Urinary bladder (tissue), 3 donors: ENCODE measurements at regions not wholly inside any gene's neighbourhood (a gene's known extent, or its start where the extent isn't known, plus 50 kb on each side); places are given as distances from the start of the nearest gene placed in this dataset.

Experiments
- DNase-seq: peaks from one replicate; pipeline ENCODE4 v3.0.0-alpha.2; 2015; ENCODE audit errors: extremely low spot score
- H3K27ac ChIP-seq: one replicate; pipeline ENCODE4 v1.5.1; 2013; ENCODE audit warnings: low read depth, mild to moderate bottlenecking, moderate library complexity
- H3K36me3 ChIP-seq: one replicate; pipeline ENCODE4 v1.6.1; 2013; ENCODE audit warnings: mild to moderate bottlenecking, moderate library complexity; ENCODE audit not compliant: insufficient read depth
- H3K4me1 ChIP-seq: one replicate; pipeline ENCODE4 v1.6.1; 2013; ENCODE audit warnings: mild to moderate bottlenecking, moderate library complexity; ENCODE audit not compliant: insufficient read depth
- H3K4me3 ChIP-seq: one replicate; pipeline ENCODE4 v1.5.1; 2013; ENCODE audit warnings: low read depth, low read length
- WGBS: extraction: QIAGEN DNeasy Blood & Tissue Kit; methylation state at CpG from one replicate; pipeline ENCODE4 v1.1.7; 2013; 5-methylcytosine and 5-hydroxymethylcytosine counted together
- donor health status: healthy with polysubstance abuse.
- donor health status: healthy.

GRCh38 chrX:44096666-44097065 lies 123.5 kb upstream of the NDP start:
- no peaks in the 10 kb centered on the region for H3K4me1 ChIP-seq
- H3K36me3 ChIP-seq = no peaks in the 10 kb centered on the region
- DNase-seq = no peak
- H3K4me3 ChIP-seq = no peak overlapping the region
- WGBS = 100% methylated on average over 1 of the region's 1 CpG
- H3K27ac ChIP-seq = no peak overlapping the region

DNA sequence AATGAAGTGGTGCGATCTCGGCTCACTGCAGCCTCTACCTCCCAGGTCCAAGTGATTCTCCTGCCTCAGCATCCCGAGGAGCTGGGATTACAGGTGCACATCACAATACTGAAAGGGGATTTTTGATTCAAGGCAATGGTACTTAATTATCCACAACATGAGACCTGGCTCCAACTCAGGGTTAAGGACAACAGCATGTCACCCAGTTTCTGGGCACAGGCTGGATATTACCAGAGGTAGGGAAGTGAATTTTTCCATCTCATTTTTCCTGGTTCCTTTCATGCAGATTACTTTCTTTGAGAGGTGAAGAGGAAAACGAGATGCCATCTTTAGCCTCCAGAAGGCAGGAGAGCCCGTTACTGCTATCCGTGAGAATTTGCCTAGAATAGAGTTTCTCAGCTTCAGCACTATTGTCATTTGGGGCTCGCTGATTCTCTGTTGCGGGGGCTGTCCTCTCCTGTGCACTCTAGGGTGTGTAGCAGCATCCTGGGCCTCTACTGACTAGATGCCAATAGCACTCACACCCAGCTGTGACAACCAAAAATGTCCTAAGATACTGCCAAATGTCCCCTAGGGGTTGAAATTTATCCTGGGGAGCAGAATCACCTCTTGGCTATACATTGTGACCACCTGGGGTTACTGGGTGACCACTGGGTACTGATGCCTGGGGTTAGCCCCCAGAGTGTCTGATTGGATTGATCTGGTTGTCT lies 121.8 kb upstream of the NDP start:
- no peak overlapping the region for H3K4me3 ChIP-seq
- no peaks in the 10 kb centered on the region for H3K4me1 ChIP-seq
- DNase-seq = no peak
- 94% methylated on average over 8 of the region's 8 CpGs for WGBS
- H3K36me3 ChIP-seq = no peaks in the 10 kb centered on the region
- no peak overlapping the region for H3K27ac ChIP-seq

DNA sequence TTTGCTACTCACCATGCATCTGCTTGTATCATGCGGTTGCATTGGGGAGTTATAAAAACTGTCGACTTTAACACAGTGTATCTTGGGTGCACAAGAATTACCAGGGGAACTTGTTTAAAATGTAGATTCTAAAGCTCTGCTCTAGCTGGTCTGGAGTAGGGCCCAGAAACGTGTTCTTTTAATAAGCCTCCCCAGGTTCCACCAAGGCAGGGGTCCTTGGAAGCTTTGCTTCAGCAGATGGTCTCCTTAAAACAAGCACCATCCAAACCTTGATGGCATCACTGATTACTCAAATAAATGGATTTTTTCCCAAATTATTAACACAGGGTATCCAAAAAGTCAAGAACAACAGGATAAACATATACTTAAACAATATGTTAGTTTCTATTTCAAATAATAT lies 120.2 kb upstream of the NDP start:
- H3K27ac ChIP-seq = no peak overlapping the region
- no peaks in the 10 kb centered on the region for H3K36me3 ChIP-seq
- no peaks in the 10 kb centered on the region for H3K4me1 ChIP-seq
- no peak for DNase-seq
- 77% methylated on average over 3 of the region's 3 CpGs for WGBS
- H3K4me3 ChIP-seq = no peak overlapping the region

DNA sequence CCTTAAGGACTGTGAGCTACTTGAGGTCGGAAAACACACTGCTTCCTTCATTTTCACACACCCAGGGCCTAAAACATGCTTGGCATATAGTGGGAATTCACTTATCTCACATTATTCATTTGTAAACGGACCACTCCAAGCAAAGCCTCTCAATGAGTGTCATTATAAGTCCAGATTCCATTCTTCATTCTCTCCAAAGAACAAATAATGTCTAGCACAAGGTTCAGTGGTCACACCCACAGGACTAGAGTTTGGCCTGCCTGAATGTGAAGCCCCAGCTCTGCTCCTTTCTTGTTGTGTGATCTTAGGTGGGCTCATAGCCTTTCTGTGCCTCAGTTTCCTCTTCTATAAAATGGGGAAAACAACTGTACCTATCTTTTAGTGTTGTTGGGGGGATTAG lies 119.6 kb upstream of the NDP start:
- no peaks in the 10 kb centered on the region for H3K36me3 ChIP-seq
- WGBS = 61% methylated on average over 2 of the region's 2 CpGs
- DNase-seq = no peak
- H3K4me1 ChIP-seq = no peaks in the 10 kb centered on the region
- H3K27ac ChIP-seq = no peak overlapping the region
- no peak overlapping the region for H3K4me3 ChIP-seq

DNA sequence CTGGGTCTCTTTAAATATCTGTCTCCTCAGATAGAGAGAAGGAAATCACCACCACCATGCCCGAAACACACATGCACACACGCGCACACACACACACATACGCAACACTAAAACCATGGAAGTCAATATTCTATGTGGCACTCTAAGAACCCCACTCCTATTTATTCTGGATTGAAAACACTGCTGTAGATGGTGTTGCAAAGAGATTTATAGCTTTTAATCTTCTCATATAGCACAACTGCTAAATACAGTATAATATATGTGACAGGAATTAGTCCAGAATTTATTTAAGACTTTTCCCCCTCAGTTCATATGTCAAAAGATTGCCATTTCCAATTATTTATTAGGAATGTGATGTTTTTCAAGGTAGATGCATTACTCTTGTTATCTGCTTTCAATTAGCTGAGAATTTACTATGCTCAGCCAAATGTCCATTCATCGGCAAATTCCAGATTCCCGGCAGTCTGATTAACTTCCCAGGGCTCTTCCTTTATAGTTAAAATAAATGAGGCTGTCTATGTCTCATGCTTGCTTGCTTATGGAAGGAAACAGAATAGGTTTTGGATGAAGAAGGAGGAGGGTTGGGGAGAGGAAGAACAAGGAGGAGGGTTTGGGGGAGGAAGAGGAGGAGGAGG lies 115.4 kb upstream of the NDP start:
- Histone ChIP-seq H3K36me3 (no peaks in the 10 kb centered on the region), H3K4me1 (no peaks in the 10 kb centered on the region), H3K27ac (no peak overlapping the region), H3K4me3 (no peak overlapping the region)
- 83% methylated on average over 6 of the region's 6 CpGs for WGBS
- DNase-seq = no peak

DNA sequence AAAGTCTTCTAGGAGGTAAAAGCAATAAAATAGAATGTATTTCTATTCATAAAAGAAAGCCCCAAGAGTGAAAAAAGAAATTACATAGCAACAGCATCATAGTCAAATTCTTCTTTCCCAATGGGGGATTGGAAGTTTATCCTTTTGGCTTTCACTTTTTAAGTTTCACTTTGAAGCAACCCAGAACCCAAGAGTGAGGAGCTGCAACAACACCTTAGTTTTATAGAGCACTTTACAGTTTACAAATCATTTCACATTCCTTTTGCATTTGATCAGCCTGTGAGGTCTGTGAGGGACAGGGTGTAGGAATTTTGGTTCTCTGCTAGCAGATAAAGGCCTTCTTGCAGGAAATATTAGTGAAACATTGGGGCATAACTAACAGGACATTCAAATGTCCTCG lies 112.0 kb upstream of the NDP start:
- WGBS = 42% methylated on average over 1 of the region's 1 CpG
- Histone ChIP-seq H3K4me1 (no peaks in the 10 kb centered on the region), H3K4me3 (no peak overlapping the region), H3K27ac (no peak overlapping the region), H3K36me3 (no peaks in the 10 kb centered on the region)
- DNase-seq = no peak

DNA sequence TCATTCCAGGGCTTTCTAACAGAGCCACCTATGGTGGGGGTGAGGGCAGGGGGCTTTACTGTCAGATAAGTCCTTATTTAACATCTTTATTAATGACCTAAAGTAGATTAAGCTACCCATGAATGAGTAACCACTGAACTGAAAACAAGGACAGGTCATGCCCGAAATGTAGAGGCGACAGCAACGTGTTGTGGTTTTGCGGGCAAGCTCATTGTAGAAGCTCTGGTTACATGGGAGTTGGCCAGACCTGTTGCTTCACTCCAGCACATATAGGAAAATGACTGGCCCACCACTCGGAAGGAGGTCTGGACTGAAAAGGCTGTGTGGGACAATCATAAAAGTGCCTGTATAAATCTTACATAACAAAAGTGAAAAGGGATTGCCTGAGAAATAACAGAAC lies 109.6 kb upstream of the NDP start:
- WGBS = 70% methylated on average over 5 of the region's 5 CpGs
- Histone ChIP-seq H3K4me3 (no peak overlapping the region), H3K36me3 (no peaks in the 10 kb centered on the region), H3K27ac (no peak overlapping the region), H3K4me1 (no peaks in the 10 kb centered on the region)
- DNase-seq = no peak

- Histone ChIP-seq H3K4me1 (no peaks in the 10 kb centered on the region), H3K4me3 (no peak overlapping the region), H3K27ac (no peak overlapping the region), H3K36me3 (no peaks in the 10 kb centered on the region)
- 92% methylated on average over 7 of the region's 7 CpGs for WGBS
- no peak for DNase-seq
These were observed 106.9 kb upstream of the NDP start for GRCh38 chrX:44080083-44080482.

GRCh38 chrX:44072631-44073030 lies 99.4 kb upstream of the NDP start:
- Histone ChIP-seq H3K27ac (no peak overlapping the region), H3K4me1 (no peaks in the 10 kb centered on the region), H3K4me3 (no peak overlapping the region), H3K36me3 (no peaks in the 10 kb centered on the region)
- WGBS = 97% methylated on average over 1 of the region's 1 CpG
- DNase-seq = no peak

DNA sequence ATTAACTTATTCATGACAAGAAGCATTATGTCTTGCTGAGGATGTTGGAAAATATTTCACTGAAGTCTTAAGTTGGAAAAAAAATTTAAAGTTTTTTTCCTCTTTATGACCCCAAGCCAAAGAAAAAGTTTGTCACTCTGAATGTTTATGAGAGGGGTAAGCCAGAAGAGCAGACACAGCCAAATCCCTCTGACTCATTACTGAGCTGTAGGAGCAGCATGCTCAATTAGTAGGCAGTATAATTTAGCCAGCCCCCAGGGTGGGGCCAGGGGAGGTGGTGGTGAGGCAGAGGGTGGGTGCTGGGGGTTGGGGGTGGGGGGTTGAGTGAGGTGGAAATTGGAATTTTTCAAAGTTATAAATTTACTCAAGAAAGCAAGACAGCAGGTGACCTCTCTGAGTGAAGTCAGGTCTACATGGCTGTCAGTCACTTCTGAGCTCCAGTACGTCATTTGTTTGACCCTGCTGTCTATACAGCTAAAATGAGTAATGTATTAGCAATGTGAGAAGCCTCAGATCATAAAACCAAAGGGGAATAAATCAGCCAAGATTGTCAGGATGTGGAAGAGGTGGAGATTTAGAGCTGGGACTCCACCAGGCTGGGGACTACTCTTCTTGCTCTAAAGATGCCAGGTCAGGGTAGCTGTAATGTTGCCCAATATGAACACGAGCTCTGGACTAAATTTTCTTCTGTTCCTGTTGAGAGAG lies 98.8 kb upstream of the NDP start:
- DNase-seq = no peak
- Histone ChIP-seq H3K27ac (no peak overlapping the region), H3K4me1 (no peaks in the 10 kb centered on the region), H3K4me3 (no peak overlapping the region), H3K36me3 (no peaks in the 10 kb centered on the region)
- 73% methylated on average over 2 of the region's 2 CpGs for WGBS

- Histone ChIP-seq H3K4me3 (no peak overlapping the region), H3K27ac (no peak overlapping the region), H3K4me1 (no peaks in the 10 kb centered on the region), H3K36me3 (no peaks in the 10 kb centered on the region)
- WGBS = 72% methylated on average over 3 of the region's 3 CpGs
- no peak for DNase-seq
These were observed 98.0 kb upstream of the NDP start for GRCh38 chrX:44071070-44071645.

GRCh38 chrX:44068043-44068442 lies 94.9 kb upstream of the NDP start:
- Histone ChIP-seq H3K36me3 (no peaks in the 10 kb centered on the region), H3K4me1 (no peaks in the 10 kb centered on the region), H3K27ac (no peak overlapping the region), H3K4me3 (no peak overlapping the region)
- WGBS = 83% methylated on average over 2 of the region's 2 CpGs
- no peak for DNase-seq

DNA sequence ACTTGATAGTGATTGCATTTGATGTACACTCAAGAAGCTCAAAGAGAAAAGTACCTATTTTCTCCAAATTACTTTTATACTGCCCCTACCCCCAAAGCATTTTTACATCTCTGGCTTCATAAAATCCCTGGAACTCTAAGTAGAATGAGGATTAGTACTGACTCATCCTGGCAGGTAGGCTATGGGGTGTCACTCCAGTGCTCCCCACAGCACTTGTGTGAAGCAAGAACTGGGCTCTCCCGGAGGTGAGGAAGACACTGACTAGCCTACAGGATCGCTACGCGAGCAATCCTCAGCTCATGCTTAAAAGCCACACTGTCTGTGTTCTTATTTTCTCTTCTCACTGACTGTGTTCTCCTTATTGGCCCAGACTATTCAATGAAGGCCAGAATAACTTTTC lies 90.4 kb upstream of the NDP start:
- no peaks in the 10 kb centered on the region for H3K36me3 ChIP-seq
- WGBS = 93% methylated on average over 4 of the region's 4 CpGs
- no peak overlapping the region for H3K27ac ChIP-seq
- DNase-seq = no peak
- no peaks in the 10 kb centered on the region for H3K4me1 ChIP-seq
- no peak overlapping the region for H3K4me3 ChIP-seq

DNA sequence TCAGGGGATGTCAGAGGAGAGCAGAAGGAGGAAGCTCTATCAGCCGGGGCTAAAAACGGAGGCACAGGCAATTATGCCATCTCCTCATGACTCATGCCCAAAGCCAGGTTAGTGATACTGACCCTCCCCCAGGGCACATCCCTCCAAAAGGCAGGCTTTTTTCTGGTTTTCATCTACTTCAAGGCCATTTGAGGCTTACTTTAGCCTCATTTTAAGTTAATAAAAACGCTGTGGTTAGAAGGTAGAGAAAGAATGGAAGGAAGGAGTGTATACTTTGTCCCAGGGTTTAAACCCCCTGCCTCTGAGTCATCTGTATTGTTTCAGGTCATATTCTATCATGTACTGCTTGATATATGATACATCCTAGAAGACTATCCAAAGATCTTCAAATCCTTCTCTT lies 89.7 kb upstream of the NDP start:
- H3K4me3 ChIP-seq = no peak overlapping the region
- H3K4me1 ChIP-seq = no peaks in the 10 kb centered on the region
- DNase-seq = no peak
- 50% methylated on average over 3 of the region's 3 CpGs for WGBS
- H3K36me3 ChIP-seq = no peaks in the 10 kb centered on the region
- no peak overlapping the region for H3K27ac ChIP-seq
